ENCODE measurements at regions not wholly inside any gene's neighbourhood (a gene's known extent, or its start where the extent isn't known, plus 50 kb on each side); places are given as distances from the start of the nearest gene placed in this dataset.
"Not testable (repeated sequence)": the region's sequence is repeated elsewhere in the genome, so short reads cannot be mapped to it uniquely, and the experiment has no call there.

GRCh38 chr1:146411923-146412322 is 183.1 kb upstream of the NOTCH2NLA start:
- not testable (repeated sequence) for DNase-seq (ENCODE audit: low read depth in 2 of 2)

GRCh38 chr1:146409817-146410441 is 181.1 kb upstream of the NOTCH2NLA start:
- DNase-seq (ENCODE audit: low read depth in 2 of 2): peak; percentile 54 to 67

GRCh38 chr1:146409116-146409801 is 180.4 kb upstream of the NOTCH2NLA start:
- not testable (repeated sequence) for DNase-seq (ENCODE audit: low read depth in 2 of 2)

GRCh38 chr1:146401281-146401825 is 172.5 kb upstream of the NOTCH2NLA start:
- not testable (repeated sequence) for DNase-seq (ENCODE audit: low read depth in 2 of 2)

GRCh38 chr1:146400173-146401121 is 171.6 kb upstream of the NOTCH2NLA start:
- DNase-seq (ENCODE audit: low read depth in 2 of 2): not testable (repeated sequence)

GRCh38 chr1:146399225-146399624 is 170.4 kb upstream of the NOTCH2NLA start:
- not testable (repeated sequence) for DNase-seq (ENCODE audit: low read depth in 2 of 2)

- not testable (repeated sequence) for DNase-seq (ENCODE audit: low read depth in 2 of 2)
Observed at GRCh38 chr1:146396801-146397200, 168.0 kb upstream of the NOTCH2NLA start.

GRCh38 chr1:146396242-146396641 is 167.4 kb upstream of the NOTCH2NLA start:
- not testable (repeated sequence) for DNase-seq (ENCODE audit: low read depth in 2 of 2)

GRCh38 chr1:146393796-146394195 is 165.0 kb upstream of the NOTCH2NLA start:
- not testable (repeated sequence) for DNase-seq (ENCODE audit: low read depth in 2 of 2)

GRCh38 chr1:146393154-146393553 is 164.3 kb upstream of the NOTCH2NLA start:
- DNase-seq (ENCODE audit: low read depth in 2 of 2): not testable (repeated sequence)

- not testable (repeated sequence) for DNase-seq (ENCODE audit: low read depth in 2 of 2)
Observed at GRCh38 chr1:146389178-146389577, 160.4 kb upstream of the NOTCH2NLA start.

GRCh38 chr1:146387750-146388469 is 159.1 kb upstream of the NOTCH2NLA start:
- DNase-seq (ENCODE audit: low read depth in 2 of 2): not testable (repeated sequence)

GRCh38 chr1:146386851-146387749 is 158.3 kb upstream of the NOTCH2NLA start:
- DNase-seq (ENCODE audit: low read depth in 2 of 2): peak; percentile 98

- DNase-seq (ENCODE audit: low read depth in 2 of 2): not testable (repeated sequence)
Observed at GRCh38 chr1:146381196-146381595, 152.4 kb upstream of the NOTCH2NLA start.

GRCh38 chr1:146376708-146377496 is 148.1 kb upstream of the NOTCH2NLA start:
- peak; percentile 100 for DNase-seq (ENCODE audit: low read depth in 2 of 2)

- peak; percentile 54 to 55 for DNase-seq (ENCODE audit: low read depth in 2 of 2)
Observed at GRCh38 chr1:146376309-146376707, 147.5 kb upstream of the NOTCH2NLA start.

- DNase-seq (ENCODE audit: low read depth in 2 of 2): not testable (repeated sequence)
Observed at GRCh38 chr1:146375108-146375507, 146.3 kb upstream of the NOTCH2NLA start.

- peak in 1 of 2 experiments; percentile 24 for DNase-seq (ENCODE audit: low read depth in 2 of 2)
Observed at GRCh38 chr1:146369940-146370339, 141.1 kb upstream of the NOTCH2NLA start.

GRCh38 chr1:146355373-146355772 is 126.6 kb upstream of the NOTCH2NLA start:
- not testable (repeated sequence) for DNase-seq (ENCODE audit: low read depth in 2 of 2)

Data from fibroblast of skin of left quadriceps (primary cell).